HL-60/S4 treated with retinoic acid at 250 ng/mL for 4 days and 3 days (cell line): ENCODE measurements at regions not wholly inside any gene's neighbourhood (a gene's known extent, or its start where the extent isn't known, plus 50 kb on each side); places are given as distances from the start of the nearest gene placed in this dataset.

Source experiments
- in situ Hi-C: fragments of 300-500 bp; cut with MboI; formaldehyde crosslinking; loops from 2 replicates; pipeline ENCODE4 v1.7.0; 2022; ENCODE audit warnings: low sequenced_read_pairs

- in situ Hi-C loops, result no loop called here
These were observed 66.3 kb downstream of the MYCN start for GRCh38 chr2:16006537-16007166.

GRCh38 chr2:16005816-16006536 is 65.6 kb downstream of the MYCN start:
- in situ Hi-C loops, result no loop called here

- in situ Hi-C loops, result no loop called here
These were observed 65.0 kb downstream of the MYCN start for GRCh38 chr2:16005389-16005788.

DNA sequence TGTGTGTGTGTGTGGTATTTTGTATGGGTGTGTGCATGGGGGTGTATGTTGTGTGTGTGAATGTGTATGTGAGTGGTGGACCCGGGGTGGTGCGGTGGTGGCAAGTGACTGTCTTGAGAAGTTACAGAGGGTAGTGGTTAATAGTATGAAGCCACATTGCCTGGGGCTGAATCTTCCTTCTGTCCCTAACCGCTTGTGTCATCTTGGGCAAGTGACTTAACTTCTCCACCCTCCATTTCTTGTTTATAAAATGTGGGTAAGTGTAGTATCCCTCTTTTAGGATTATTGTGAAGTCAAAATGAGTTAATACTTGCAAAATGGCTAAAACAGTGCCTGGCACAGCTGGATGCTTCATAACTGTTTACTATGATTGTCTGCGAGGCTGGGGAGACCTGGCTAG is 63.5 kb downstream of the MYCN start:
- in situ Hi-C loops, result no loop called here

DNA sequence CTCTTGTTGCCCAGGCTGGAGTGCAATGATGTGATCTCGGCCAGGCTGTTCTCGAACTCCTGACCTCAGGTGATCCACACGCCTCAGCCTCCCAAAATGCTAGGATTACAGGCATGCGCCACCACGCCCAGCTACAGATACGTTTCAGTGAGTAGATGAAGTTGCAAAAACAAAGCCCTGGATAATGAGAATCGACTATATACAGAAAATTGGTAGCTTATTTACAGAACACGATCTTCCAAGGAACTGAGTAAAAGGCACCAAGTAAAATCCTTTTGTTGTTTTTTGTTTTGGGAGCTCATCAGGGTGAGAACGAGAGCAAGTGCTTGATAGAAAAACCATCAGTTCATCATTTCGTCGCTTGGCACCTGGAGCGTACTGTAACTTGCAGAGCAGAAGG is 62.8 kb downstream of the MYCN start:
- in situ Hi-C loops, result no loop called here

DNA sequence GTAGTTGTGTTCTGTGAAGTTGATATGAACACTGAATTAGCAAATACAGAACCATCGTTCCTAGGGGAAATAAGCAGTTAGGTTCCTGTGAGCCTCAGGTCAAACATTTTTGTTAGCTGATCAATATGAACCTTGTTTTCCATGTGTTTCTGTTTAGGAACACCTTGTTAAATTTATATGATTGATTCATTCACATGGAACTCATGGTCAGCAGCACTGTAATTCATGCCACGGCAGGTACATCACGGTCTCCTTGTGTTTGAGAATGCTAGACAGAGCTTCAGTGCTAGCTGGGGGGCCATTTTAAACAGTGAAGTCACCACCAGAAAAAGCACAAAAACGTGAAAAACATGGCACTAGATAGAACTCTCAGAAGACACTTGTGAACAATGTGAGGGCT is 62.2 kb downstream of the MYCN start:
- in situ Hi-C loops, result no loop called here

- in situ Hi-C loops, result no loop called here
These were observed 61.8 kb downstream of the MYCN start for GRCh38 chr2:16002144-16002543.

DNA sequence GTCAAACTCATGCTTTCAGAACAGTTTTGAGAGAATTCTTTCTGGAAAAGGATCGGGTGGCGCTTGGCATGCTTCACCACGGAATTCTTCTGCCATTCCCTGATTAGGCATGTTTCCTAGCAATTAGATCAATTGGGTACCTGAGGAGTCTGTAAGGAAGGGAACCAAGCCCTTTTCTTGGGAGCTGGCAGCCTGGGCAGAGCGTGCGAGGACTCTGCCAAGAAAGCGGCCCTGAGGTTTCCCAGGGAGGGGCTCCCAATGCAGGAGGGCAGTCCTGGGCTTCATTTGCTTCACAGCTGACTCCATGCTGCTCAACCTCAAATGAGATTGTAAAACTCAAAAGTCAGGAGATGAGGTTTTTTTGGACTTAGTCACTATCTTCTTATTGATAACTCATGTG is 60.3 kb downstream of the MYCN start:
- in situ Hi-C loops, result no loop called here

GRCh38 chr2:15999596-16000469 is 59.5 kb downstream of the MYCN start:
- in situ Hi-C loops, result no loop called here

DNA sequence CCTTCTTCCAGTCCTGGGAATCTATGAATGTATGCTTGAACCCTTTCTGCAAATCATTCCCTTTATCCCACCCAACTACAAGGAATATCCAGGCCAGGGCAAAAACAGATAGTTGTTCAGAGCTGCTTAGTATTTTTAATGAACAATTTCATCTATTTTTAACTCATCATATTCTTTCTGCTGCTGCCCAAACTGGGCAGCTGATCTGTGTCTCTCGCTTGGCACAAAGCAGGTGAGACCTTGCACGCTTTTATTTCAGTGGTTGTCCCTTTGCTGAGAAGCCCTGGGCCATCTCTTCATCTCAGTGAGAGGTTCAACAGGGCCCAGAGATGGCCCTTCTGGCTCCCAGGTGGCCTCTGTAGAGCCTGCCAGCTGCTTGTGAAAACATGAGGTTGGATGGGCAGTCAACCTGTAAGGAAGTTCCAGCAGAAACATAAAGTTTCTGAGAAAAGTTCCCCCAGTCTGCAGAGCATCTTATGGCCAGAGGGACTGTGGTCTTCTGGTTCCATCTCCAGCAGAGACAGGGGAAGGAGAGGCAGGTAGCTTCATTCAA is 57.5 kb downstream of the MYCN start:
- in situ Hi-C loops, result no loop called here

GRCh38 chr2:15996536-15997423 is 56.4 kb downstream of the MYCN start:
- in situ Hi-C loops, result no loop called here
